ENCODE measurements at regions not wholly inside any gene's neighbourhood (a gene's known extent, or its start where the extent isn't known, plus 50 kb on each side); places are given as distances from the start of the nearest gene placed in this dataset.

DNA sequence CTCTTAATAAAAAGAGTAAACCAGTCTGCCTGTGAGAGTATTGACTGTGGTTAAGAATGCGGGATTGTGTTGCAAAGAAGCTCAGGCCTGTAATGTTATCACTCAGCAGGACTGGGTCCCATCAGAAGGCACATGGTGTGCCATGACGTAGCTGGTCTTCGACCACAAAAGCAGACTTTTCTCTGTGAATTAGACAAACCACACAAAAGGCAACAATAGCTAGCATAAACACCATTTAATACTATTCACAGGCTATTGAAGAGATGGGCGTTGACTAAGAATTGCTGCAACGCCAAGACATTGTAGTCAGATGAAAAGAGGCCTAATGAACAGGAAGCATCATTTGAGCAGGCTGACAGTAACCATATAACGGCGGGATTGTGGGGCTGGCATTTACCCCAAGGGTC, 235.6 kb upstream of the SOX21 start:
- TF ChIP-seq, protein P1, sequence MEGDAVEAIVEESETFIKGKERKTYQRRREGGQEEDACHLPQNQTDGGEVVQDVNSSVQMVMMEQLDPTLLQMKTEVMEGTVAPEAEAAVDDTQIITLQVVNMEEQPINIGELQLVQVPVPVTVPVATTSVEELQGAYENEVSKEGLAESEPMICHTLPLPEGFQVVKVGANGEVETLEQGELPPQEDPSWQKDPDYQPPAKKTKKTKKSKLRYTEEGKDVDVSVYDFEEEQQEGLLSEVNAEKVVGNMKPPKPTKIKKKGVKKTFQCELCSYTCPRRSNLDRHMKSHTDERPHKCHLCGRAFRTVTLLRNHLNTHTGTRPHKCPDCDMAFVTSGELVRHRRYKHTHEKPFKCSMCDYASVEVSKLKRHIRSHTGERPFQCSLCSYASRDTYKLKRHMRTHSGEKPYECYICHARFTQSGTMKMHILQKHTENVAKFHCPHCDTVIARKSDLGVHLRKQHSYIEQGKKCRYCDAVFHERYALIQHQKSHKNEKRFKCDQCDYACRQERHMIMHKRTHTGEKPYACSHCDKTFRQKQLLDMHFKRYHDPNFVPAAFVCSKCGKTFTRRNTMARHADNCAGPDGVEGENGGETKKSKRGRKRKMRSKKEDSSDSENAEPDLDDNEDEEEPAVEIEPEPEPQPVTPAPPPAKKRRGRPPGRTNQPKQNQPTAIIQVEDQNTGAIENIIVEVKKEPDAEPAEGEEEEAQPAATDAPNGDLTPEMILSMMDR (IDR thresholded peaks at IDR 0.05): no peak
- no peak for TF ChIP-seq POLR2AphosphoS5 (IDR thresholded peaks at IDR 0.05; ENCODE audit: insufficient read depth in 1 of 2, low read depth in 1 of 2)
